ENCODE measurements at regions not wholly inside any gene's neighbourhood (a gene's known extent, or its start where the extent isn't known, plus 50 kb on each side); places are given as distances from the start of the nearest gene placed in this dataset.

DNA sequence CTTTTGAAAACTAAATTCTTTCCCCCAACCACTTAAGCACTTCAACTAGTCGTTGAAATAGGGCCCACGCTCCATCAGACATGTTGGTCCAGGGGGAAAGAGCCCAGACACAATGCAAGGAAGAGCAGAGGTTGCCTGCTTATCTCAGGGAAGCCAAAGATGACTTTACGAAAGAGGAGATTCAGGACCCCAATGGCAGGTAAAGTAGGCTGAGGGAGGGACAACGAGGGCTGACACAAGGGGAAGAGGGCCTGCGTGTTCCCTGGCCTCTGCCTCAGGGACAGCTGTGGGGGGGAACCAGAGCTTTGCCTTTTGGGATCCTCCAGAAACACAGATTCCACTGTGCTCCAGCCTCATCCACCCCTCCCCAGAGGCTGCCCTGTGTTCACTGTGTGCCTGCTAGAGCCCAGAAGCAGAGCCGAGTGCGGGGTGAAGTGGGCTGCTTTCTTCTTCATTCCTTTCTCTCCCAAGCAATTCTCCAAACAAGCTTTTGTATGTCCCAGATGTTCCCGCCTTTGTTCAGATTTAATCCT, 135.5 kb upstream of the GRIK3 start:
- H2AFZ ChIP-seq, result no peak overlapping the region
- H3K9me2 ChIP-seq (replicated peaks; ENCODE audit: insufficient read depth), result no peaks in the 10 kb centered on the region
- DNase-seq (ENCODE audit: low spot score), result no peak
- H3K9me3 ChIP-seq (ENCODE audit: low read depth), result no peaks in the 10 kb centered on the region
- H3K79me2 ChIP-seq, result no peaks in the 10 kb centered on the region
- no peaks in the 10 kb centered on the region for H4K20me1 ChIP-seq (ENCODE audit: insufficient read depth, poor library complexity, severe bottlenecking)
- H3K27ac ChIP-seq, result no peak overlapping the region
- TF ChIP-seq, protein P1, sequence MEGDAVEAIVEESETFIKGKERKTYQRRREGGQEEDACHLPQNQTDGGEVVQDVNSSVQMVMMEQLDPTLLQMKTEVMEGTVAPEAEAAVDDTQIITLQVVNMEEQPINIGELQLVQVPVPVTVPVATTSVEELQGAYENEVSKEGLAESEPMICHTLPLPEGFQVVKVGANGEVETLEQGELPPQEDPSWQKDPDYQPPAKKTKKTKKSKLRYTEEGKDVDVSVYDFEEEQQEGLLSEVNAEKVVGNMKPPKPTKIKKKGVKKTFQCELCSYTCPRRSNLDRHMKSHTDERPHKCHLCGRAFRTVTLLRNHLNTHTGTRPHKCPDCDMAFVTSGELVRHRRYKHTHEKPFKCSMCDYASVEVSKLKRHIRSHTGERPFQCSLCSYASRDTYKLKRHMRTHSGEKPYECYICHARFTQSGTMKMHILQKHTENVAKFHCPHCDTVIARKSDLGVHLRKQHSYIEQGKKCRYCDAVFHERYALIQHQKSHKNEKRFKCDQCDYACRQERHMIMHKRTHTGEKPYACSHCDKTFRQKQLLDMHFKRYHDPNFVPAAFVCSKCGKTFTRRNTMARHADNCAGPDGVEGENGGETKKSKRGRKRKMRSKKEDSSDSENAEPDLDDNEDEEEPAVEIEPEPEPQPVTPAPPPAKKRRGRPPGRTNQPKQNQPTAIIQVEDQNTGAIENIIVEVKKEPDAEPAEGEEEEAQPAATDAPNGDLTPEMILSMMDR (IDR thresholded peaks at IDR 0.05; ENCODE audit: poor library complexity), result no peak
- no peak for TF ChIP-seq EZH2phosphoT487 (IDR thresholded peaks at IDR 0.05; ENCODE audit: low read depth, severe bottlenecking, unreplicated experiment)
- no peak for TF ChIP-seq EZH2 (IDR thresholded peaks at IDR 0.05; ENCODE audit: borderline replicate concordance)
- H3K4me3 ChIP-seq, result no peak overlapping the region
- WGBS (ENCODE audit: low lambda C conversion rate, missing lambda C conversion rate), result 87% methylated on average over 8 of the region's 8 CpGs
- H3K4me1 ChIP-seq (ENCODE audit: insufficient read depth), result no peaks in the 10 kb centered on the region
- no peak overlapping the region for H3K4me2 ChIP-seq
- H3K36me3 ChIP-seq (replicated peaks; ENCODE audit: insufficient read depth, low read depth), result no peaks in the 10 kb centered on the region
- no peaks in the 10 kb centered on the region for H3K27me3 ChIP-seq

DNA sequence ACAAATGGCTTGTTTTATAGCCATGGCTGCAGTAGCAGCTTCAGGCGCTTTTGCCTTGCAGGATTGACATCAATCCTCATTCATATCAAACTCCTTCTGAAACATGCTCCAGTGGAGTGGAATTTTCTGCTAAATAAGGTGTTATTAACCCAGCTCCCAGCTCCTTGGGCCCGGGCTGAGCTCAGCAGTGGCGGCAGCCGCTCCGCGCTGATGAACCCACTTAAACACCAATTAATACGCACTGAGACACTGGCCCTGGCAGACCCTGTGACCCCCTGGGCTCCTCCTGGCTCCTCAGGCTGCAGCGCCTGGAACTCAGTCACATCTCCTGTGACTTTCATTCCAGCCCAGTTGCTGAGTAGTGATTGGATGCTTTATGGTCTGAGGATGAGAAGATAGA, 137.4 kb upstream of the GRIK3 start:
- Histone ChIP-seq H3K9me2 (replicated peaks; ENCODE audit: insufficient read depth) (no peaks in the 10 kb centered on the region), H3K27ac (no peak overlapping the region), H3K4me1 (ENCODE audit: insufficient read depth) (no peaks in the 10 kb centered on the region), H4K20me1 (ENCODE audit: insufficient read depth, poor library complexity, severe bottlenecking) (no peaks in the 10 kb centered on the region), H3K79me2 (no peaks in the 10 kb centered on the region), H3K4me3 (no peak overlapping the region), H3K36me3 (replicated peaks; ENCODE audit: insufficient read depth, low read depth) (no peaks in the 10 kb centered on the region), H3K4me2 (no peak overlapping the region), H3K9me3 (ENCODE audit: low read depth) (no peaks in the 10 kb centered on the region), H2AFZ (no peak overlapping the region), H3K27me3 (no peaks in the 10 kb centered on the region)
- no peak for DNase-seq (ENCODE audit: low spot score)
- TF ChIP-seq EZH2 (IDR thresholded peaks at IDR 0.05; ENCODE audit: borderline replicate concordance) (no peak), EZH2phosphoT487 (IDR thresholded peaks at IDR 0.05; ENCODE audit: low read depth, severe bottlenecking, unreplicated experiment) (no peak)
- TF ChIP-seq, protein P1 (IDR thresholded peaks at IDR 0.05; ENCODE audit: poor library complexity), result no peak
- WGBS (ENCODE audit: low lambda C conversion rate, missing lambda C conversion rate), result 90% methylated on average over 8 of the region's 8 CpGs

- no peak for TF ChIP-seq EZH2phosphoT487 (IDR thresholded peaks at IDR 0.05; ENCODE audit: low read depth, severe bottlenecking, unreplicated experiment)
- 70% methylated on average over 3 of the region's 3 CpGs for WGBS (ENCODE audit: low lambda C conversion rate, missing lambda C conversion rate)
- no peaks in the 10 kb centered on the region for H3K4me1 ChIP-seq (ENCODE audit: insufficient read depth)
- DNase-seq (ENCODE audit: low spot score), result no peak
- no peak overlapping the region for H3K27ac ChIP-seq
- no peaks in the 10 kb centered on the region for H4K20me1 ChIP-seq (ENCODE audit: insufficient read depth, poor library complexity, severe bottlenecking)
- no peaks in the 10 kb centered on the region for H3K9me3 ChIP-seq (ENCODE audit: low read depth)
- H2AFZ ChIP-seq, result no peak overlapping the region
- H3K79me2 ChIP-seq, result no peaks in the 10 kb centered on the region
- no peak overlapping the region for H3K4me3 ChIP-seq
- H3K36me3 ChIP-seq (replicated peaks; ENCODE audit: insufficient read depth, low read depth), result no peaks in the 10 kb centered on the region
- H3K4me2 ChIP-seq, result no peak overlapping the region
- H3K9me2 ChIP-seq (replicated peaks; ENCODE audit: insufficient read depth), result no peaks in the 10 kb centered on the region
- H3K27me3 ChIP-seq, result no peaks in the 10 kb centered on the region
Observed at GRCh38 chr1:37174341-37174740, 140.0 kb upstream of the GRIK3 start.

DNA sequence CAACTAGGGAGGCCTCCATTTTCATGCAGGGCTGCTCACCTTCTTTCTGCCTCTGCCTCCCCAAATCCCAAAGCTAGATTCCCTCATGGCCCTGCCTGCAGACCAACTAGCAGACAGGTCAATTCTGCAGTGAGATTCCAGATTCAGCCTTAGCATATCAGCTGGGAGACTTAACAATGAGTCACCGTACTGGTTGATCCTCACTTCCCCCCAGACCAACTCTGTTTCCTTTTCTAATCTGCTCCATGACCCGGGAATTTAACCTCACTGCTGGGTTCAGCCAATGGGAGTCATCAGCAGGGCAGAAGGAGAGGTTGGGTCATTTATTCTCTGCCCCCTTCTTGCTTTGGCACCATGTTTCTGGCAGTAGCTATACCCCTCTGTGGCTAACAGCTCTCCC, 140.6 kb upstream of the GRIK3 start:
- Histone ChIP-seq H3K79me2 (no peaks in the 10 kb centered on the region), H3K27ac (no peak overlapping the region), H3K27me3 (no peaks in the 10 kb centered on the region), H3K4me1 (ENCODE audit: insufficient read depth) (no peaks in the 10 kb centered on the region), H3K9me2 (replicated peaks; ENCODE audit: insufficient read depth) (no peaks in the 10 kb centered on the region), H3K4me3 (no peak overlapping the region), H3K36me3 (replicated peaks; ENCODE audit: insufficient read depth, low read depth) (no peaks in the 10 kb centered on the region), H3K9me3 (ENCODE audit: low read depth) (no peaks in the 10 kb centered on the region), H4K20me1 (ENCODE audit: insufficient read depth, poor library complexity, severe bottlenecking) (no peaks in the 10 kb centered on the region), H2AFZ (no peak overlapping the region), H3K4me2 (no peak overlapping the region)
- no peak for DNase-seq (ENCODE audit: low spot score)
- TF ChIP-seq EZH2phosphoT487 (IDR thresholded peaks at IDR 0.05; ENCODE audit: low read depth, severe bottlenecking, unreplicated experiment) (no peak), EZH2 (IDR thresholded peaks at IDR 0.05; ENCODE audit: borderline replicate concordance) (no peak)
- TF ChIP-seq, protein P1 (IDR thresholded peaks at IDR 0.05; ENCODE audit: poor library complexity), result no peak
- 13% methylated on average over 2 of the region's 2 CpGs for WGBS (ENCODE audit: low lambda C conversion rate, missing lambda C conversion rate)

Measured in hepatocyte (in vitro differentiated cells).